ENCODE measurements at regions not wholly inside any gene's neighbourhood (a gene's known extent, or its start where the extent isn't known, plus 50 kb on each side); places are given as distances from the start of the nearest gene placed in this dataset.
A peak's percentile ranks its signal among the peaks of the same experiment; 100 is the strongest.

GRCh38 chr6:44006123-44006871, 121.0 kb downstream of the MRPL14 start (continued):
- TF ChIP-seq, protein P1, sequence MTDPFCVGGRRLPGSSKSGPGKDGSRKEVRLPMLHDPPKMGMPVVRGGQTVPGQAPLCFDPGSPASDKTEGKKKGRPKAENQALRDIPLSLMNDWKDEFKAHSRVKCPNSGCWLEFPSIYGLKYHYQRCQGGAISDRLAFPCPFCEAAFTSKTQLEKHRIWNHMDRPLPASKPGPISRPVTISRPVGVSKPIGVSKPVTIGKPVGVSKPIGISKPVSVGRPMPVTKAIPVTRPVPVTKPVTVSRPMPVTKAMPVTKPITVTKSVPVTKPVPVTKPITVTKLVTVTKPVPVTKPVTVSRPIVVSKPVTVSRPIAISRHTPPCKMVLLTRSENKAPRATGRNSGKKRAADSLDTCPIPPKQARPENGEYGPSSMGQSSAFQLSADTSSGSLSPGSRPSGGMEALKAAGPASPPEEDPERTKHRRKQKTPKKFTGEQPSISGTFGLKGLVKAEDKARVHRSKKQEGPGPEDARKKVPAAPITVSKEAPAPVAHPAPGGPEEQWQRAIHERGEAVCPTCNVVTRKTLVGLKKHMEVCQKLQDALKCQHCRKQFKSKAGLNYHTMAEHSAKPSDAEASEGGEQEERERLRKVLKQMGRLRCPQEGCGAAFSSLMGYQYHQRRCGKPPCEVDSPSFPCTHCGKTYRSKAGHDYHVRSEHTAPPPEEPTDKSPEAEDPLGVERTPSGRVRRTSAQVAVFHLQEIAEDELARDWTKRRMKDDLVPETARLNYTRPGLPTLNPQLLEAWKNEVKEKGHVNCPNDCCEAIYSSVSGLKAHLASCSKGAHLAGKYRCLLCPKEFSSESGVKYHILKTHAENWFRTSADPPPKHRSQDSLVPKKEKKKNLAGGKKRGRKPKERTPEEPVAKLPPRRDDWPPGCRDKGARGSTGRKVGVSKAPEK (CRISPR knock-in tag; IDR thresholded peaks at IDR 0.05; ENCODE audit: borderline replicate concordance): no peak
- TF ChIP-seq ZNF337 (CRISPR knock-in tag; IDR thresholded peaks at IDR 0.05; ENCODE audit: borderline replicate concordance, low read depth) (no peak), ZNF816 (CRISPR knock-in tag; IDR thresholded peaks at IDR 0.05; ENCODE audit: borderline replicate concordance) (no peak), RNF2 (conservative IDR thresholded peaks at IDR 0.05; ENCODE audit: low read depth) (no peak), HIVEP1 (CRISPR knock-in tag; IDR thresholded peaks at IDR 0.05) (no peak), ZFP1 (CRISPR knock-in tag; IDR thresholded peaks at IDR 0.05) (no peak), RXRB (CRISPR knock-in tag; IDR thresholded peaks at IDR 0.05; ENCODE audit: borderline replicate concordance) (0 out of 2 replicates have a peak, but pooled peaks have one; percentile 14), HOXA7 (CRISPR knock-in tag; IDR thresholded peaks at IDR 0.05) (no peak), FLYWCH1 (CRISPR knock-in tag; IDR thresholded peaks at IDR 0.05) (no peak), RFX3 (CRISPR knock-in tag; IDR thresholded peaks at IDR 0.05) (no peak), SNRNP70 (IDR thresholded peaks at IDR 0.05; ENCODE audit: low read depth, low read length) (no peak), ZBTB42 (CRISPR knock-in tag; IDR thresholded peaks at IDR 0.05) (no peak), ARNT (IDR thresholded peaks at IDR 0.05) (no peak), ZNF333 (CRISPR knock-in tag; IDR thresholded peaks at IDR 0.05; ENCODE audit: borderline replicate concordance) (no peak), ZNF205 (CRISPR knock-in tag; IDR thresholded peaks at IDR 0.05) (no peak), ZNF10 (CRISPR knock-in tag; IDR thresholded peaks at IDR 0.05; ENCODE audit: borderline replicate concordance, low read depth) (no peak), ZNF746 (CRISPR knock-in tag; IDR thresholded peaks at IDR 0.05) (no peak; the same call in 1 of the 2 replicates), SAP130 (CRISPR knock-in tag; IDR thresholded peaks at IDR 0.05; ENCODE audit: low read depth) (peak; percentile 17; the same call in 1 of the 2 replicates), ZNF24 (IDR thresholded peaks at IDR 0.05) (no peak), NFE2L2 (IDR thresholded peaks at IDR 0.05; ENCODE audit: low read length) (no peak), SIX1 (CRISPR knock-in tag; IDR thresholded peaks at IDR 0.05; ENCODE audit: borderline replicate concordance) (no peak), ZNF749 (CRISPR knock-in tag; IDR thresholded peaks at IDR 0.05; ENCODE audit: borderline replicate concordance) (no peak), TEAD3 (CRISPR knock-in tag; optimal IDR thresholded peaks at IDR 0.05; ENCODE audit: borderline replicate concordance) (peak; percentile 9), ZSCAN22 (CRISPR knock-in tag; IDR thresholded peaks at IDR 0.05) (no peak), ZNF12 (CRISPR knock-in tag; IDR thresholded peaks at IDR 0.05) (no peak), ZNF572 (CRISPR knock-in tag; IDR thresholded peaks at IDR 0.05) (no peak), MTA1 (CRISPR knock-in tag; IDR thresholded peaks at IDR 0.05; ENCODE audit: borderline replicate concordance) (peak; percentile 93; the same call in 1 of the 2 replicates)
- TF ChIP-seq, protein P2, sequence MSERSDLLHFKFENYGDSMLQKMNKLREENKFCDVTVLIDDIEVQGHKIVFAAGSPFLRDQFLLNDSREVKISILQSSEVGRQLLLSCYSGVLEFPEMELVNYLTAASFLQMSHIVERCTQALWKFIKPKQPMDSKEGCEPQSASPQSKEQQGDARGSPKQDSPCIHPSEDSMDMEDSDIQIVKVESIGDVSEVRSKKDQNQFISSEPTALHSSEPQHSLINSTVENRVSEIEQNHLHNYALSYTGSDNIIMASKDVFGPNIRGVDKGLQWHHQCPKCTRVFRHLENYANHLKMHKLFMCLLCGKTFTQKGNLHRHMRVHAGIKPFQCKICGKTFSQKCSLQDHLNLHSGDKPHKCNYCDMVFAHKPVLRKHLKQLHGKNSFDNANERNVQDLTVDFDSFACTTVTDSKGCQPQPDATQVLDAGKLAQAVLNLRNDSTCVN (CRISPR knock-in tag; IDR thresholded peaks at IDR 0.05; ENCODE audit: borderline replicate concordance): no peak
- TF ChIP-seq, protein P3, sequence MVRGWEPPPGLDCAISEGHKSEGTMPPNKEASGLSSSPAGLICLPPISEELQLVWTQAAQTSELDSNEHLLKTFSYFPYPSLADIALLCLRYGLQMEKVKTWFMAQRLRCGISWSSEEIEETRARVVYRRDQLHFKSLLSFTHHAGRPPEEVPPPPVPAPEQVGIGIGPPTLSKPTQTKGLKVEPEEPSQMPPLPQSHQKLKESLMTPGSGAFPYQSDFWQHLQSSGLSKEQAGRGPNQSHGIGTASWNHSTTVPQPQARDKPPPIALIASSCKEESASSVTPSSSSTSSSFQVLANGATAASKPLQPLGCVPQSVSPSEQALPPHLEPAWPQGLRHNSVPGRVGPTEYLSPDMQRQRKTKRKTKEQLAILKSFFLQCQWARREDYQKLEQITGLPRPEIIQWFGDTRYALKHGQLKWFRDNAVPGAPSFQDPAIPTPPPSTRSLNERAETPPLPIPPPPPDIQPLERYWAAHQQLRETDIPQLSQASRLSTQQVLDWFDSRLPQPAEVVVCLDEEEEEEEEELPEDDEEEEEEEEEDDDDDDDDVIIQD (CRISPR knock-in tag; IDR thresholded peaks at IDR 0.05; ENCODE audit: low read depth): no peak
